IPS-18a (cell line): ENCODE measurements at regions not wholly inside any gene's neighbourhood (a gene's known extent, or its start where the extent isn't known, plus 50 kb on each side); places are given as distances from the start of the nearest gene placed in this dataset.
A peak's percentile ranks its signal among the peaks of the same experiment; 100 is the strongest.

Experiments used
- H3K27ac ChIP-seq: one replicate; pipeline ENCODE4 v1.5.1; 2013; ENCODE audit warnings: low read length
- H3K27me3 ChIP-seq: one replicate; pipeline ENCODE4 v1.6.1; 2013; ENCODE audit warnings: mild to moderate bottlenecking, low read length; ENCODE audit not compliant: control insufficient read depth, insufficient read depth
- H3K36me3 ChIP-seq: one replicate; pipeline ENCODE4 v1.6.1; 2013; ENCODE audit warnings: low read depth, low read length; ENCODE audit not compliant: control insufficient read depth
- H3K4me1 ChIP-seq: one replicate; pipeline ENCODE4 v1.6.1; 2013; ENCODE audit warnings: low read depth, low read length; ENCODE audit not compliant: control insufficient read depth
- H3K4me3 ChIP-seq: one replicate; pipeline ENCODE4 v1.5.1; 2013; ENCODE audit warnings: low read length
- H3K9ac ChIP-seq: one replicate; pipeline ENCODE4 v1.6.1; 2013; ENCODE audit warnings: mild to moderate bottlenecking, low read length, moderate library complexity
- H3K9me3 ChIP-seq: one replicate; pipeline ENCODE4 v1.6.1; 2013; ENCODE audit warnings: low read depth, low read length; ENCODE audit not compliant: control insufficient read depth

DNA sequence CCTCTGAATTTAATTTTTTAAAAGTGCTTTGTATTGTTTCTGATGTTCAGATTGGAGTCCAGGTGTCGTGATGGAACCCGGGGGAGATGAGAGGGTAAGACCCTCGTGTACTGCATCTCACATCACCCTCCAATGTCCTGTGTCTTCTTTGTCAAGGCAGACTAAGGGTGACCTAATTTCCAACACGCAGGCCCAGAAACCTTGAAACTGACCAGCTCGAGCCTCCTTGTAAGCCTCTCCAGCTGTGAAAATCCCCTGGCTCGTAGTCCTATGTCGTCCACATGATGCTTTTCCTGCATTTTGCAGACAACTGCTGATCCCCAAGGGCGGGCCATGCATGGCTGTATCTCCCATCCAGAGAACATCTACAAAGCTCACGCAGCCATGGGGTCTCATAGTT lies 220.2 kb downstream of the ARHGAP12 start:
- Histone ChIP-seq H3K36me3 (no peaks in the 10 kb centered on the region), H3K9me3 (peaks cover 19% of the 10 kb centered on the region), H3K27ac (no peak overlapping the region), H3K4me3 (no peak overlapping the region), H3K4me1 (peaks cover 19% of the 10 kb centered on the region), H3K27me3 (no peaks in the 10 kb centered on the region), H3K9ac (no peak overlapping the region)

- H3K9ac ChIP-seq, result no peak overlapping the region
- H3K36me3 ChIP-seq, result no peaks in the 10 kb centered on the region
- peak overlapping the region; percentile 25 for H3K4me3 ChIP-seq
- H3K27ac ChIP-seq, result no peak overlapping the region
- H3K27me3 ChIP-seq, result no peaks in the 10 kb centered on the region
- peaks cover 19% of the 10 kb centered on the region for H3K4me1 ChIP-seq
- peaks cover 23% of the 10 kb centered on the region for H3K9me3 ChIP-seq
Observed at GRCh38 chr10:31708046-31708445, 220.6 kb downstream of the ARHGAP12 start.

- H3K4me3 ChIP-seq, result peak overlapping the region; percentile 25
- peaks cover 30% of the 10 kb centered on the region for H3K9me3 ChIP-seq
- no peaks in the 10 kb centered on the region for H3K27me3 ChIP-seq
- no peak overlapping the region for H3K9ac ChIP-seq
- H3K27ac ChIP-seq, result no peak overlapping the region
- H3K4me1 ChIP-seq, result peaks cover 19% of the 10 kb centered on the region
- no peaks in the 10 kb centered on the region for H3K36me3 ChIP-seq
Observed at GRCh38 chr10:31707093-31708039, 221.3 kb downstream of the ARHGAP12 start.

DNA sequence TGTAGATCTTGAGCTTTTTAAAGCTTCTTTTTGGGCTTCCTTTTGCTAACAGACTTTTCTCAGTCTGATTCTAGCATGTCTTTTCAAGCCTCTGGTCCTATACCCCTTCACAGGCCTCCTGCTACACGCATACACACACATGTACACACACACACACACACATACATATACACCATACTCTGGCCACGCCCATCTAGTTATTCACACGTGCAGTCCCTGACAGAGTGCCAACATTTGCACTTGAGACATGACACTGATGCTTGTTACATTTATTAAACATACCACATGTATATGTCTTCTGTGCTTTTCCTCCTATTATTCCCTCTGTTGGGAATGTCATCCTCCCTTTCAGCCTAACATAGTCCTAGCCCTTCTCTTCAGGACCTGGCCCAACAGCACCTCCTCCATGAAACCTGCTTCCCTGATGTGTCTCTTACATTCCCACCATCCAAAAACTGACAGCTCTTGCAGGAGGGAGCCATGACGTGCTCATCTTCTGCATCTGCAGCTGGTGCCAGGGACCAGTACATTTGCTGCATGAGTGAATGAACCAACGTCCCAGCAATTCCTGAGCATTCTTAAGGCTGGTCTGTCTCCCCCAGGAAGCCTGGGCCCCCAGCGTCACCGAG lies 222.1 kb downstream of the ARHGAP12 start:
- H3K9me3 ChIP-seq, result peaks cover 30% of the 10 kb centered on the region
- no peaks in the 10 kb centered on the region for H3K27me3 ChIP-seq
- H3K4me1 ChIP-seq, result peaks cover 19% of the 10 kb centered on the region
- no peak overlapping the region for H3K4me3 ChIP-seq
- H3K27ac ChIP-seq, result no peak overlapping the region
- no peak overlapping the region for H3K9ac ChIP-seq
- H3K36me3 ChIP-seq, result no peaks in the 10 kb centered on the region

DNA sequence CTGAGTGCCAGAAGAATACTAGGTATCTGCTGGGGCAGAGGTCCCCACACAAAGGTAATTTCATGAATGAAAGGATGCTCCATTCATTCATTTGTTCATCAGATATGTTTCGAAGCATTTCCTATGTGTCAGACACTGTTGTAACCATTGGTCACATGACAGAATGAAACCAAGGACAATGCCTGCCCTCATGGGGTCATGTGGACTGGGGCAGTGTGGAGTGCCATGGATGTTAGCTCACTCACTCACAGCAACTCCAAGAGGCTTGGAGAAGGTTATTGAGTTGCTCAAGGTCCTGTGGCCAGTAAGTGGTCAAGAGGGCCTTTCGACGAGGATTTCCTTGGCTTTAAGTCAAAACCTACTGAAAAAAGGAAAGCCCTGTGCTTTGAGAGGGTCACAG lies 223.5 kb downstream of the ARHGAP12 start:
- Histone ChIP-seq H3K4me3 (no peak overlapping the region), H3K9ac (no peak overlapping the region), H3K27me3 (no peaks in the 10 kb centered on the region), H3K4me1 (peaks cover 19% of the 10 kb centered on the region), H3K9me3 (peaks cover 20% of the 10 kb centered on the region), H3K27ac (no peak overlapping the region), H3K36me3 (no peaks in the 10 kb centered on the region)

- Histone ChIP-seq H3K27me3 (no peaks in the 10 kb centered on the region), H3K4me1 (peaks cover 19% of the 10 kb centered on the region), H3K9ac (no peak overlapping the region), H3K4me3 (no peak overlapping the region), H3K9me3 (peaks cover 20% of the 10 kb centered on the region), H3K27ac (no peak overlapping the region), H3K36me3 (no peaks in the 10 kb centered on the region)
Observed at GRCh38 chr10:31704195-31704594, 224.4 kb downstream of the ARHGAP12 start.

- Histone ChIP-seq H3K27me3 (no peaks in the 10 kb centered on the region), H3K9ac (no peak overlapping the region), H3K9me3 (peaks cover 20% of the 10 kb centered on the region), H3K27ac (no peak overlapping the region), H3K4me3 (no peak overlapping the region), H3K36me3 (no peaks in the 10 kb centered on the region), H3K4me1 (peaks cover 10% of the 10 kb centered on the region)
Observed at GRCh38 chr10:31702954-31703353, 225.7 kb downstream of the ARHGAP12 start.

GRCh38 chr10:31702005-31702404 lies 226.6 kb downstream of the ARHGAP12 start:
- Histone ChIP-seq H3K4me3 (no peak overlapping the region), H3K9me3 (peaks cover 20% of the 10 kb centered on the region), H3K4me1 (peaks cover under 1% of the 10 kb centered on the region), H3K36me3 (no peaks in the 10 kb centered on the region), H3K9ac (no peak overlapping the region), H3K27me3 (no peaks in the 10 kb centered on the region), H3K27ac (no peak overlapping the region)

- Histone ChIP-seq H3K9ac (no peak overlapping the region), H3K4me1 (no peaks in the 10 kb centered on the region), H3K9me3 (peaks cover 20% of the 10 kb centered on the region), H3K36me3 (no peaks in the 10 kb centered on the region), H3K27me3 (no peaks in the 10 kb centered on the region), H3K27ac (no peak overlapping the region), H3K4me3 (no peak overlapping the region)
Observed at GRCh38 chr10:31701546-31701945, 227.1 kb downstream of the ARHGAP12 start.

DNA sequence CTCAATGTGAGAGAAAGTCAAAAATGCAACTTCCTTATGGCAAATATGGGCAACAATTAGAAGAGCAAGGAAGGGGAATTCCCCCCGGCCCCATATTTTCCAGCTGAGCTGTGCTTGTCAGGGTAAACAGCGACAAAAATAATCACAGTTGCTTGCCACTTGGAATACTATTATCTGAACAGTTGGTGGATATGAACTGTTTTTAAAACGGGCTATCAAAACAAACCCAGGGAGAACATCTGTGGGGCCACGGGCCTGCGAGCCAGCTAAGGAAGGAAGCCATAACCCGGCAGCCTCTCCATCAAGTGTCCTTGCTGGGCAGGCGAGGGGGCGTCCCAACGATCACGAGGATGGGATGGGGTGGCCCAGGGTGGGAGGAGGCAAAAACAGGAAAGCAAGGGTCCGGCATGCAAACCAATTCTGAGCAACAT lies 228.4 kb downstream of the ARHGAP12 start:
- H3K9me3 ChIP-seq, result peaks cover 20% of the 10 kb centered on the region
- H3K4me1 ChIP-seq, result no peaks in the 10 kb centered on the region
- no peaks in the 10 kb centered on the region for H3K36me3 ChIP-seq
- H3K4me3 ChIP-seq, result no peak overlapping the region
- H3K27ac ChIP-seq, result no peak overlapping the region
- no peak overlapping the region for H3K9ac ChIP-seq
- H3K27me3 ChIP-seq, result no peaks in the 10 kb centered on the region

DNA sequence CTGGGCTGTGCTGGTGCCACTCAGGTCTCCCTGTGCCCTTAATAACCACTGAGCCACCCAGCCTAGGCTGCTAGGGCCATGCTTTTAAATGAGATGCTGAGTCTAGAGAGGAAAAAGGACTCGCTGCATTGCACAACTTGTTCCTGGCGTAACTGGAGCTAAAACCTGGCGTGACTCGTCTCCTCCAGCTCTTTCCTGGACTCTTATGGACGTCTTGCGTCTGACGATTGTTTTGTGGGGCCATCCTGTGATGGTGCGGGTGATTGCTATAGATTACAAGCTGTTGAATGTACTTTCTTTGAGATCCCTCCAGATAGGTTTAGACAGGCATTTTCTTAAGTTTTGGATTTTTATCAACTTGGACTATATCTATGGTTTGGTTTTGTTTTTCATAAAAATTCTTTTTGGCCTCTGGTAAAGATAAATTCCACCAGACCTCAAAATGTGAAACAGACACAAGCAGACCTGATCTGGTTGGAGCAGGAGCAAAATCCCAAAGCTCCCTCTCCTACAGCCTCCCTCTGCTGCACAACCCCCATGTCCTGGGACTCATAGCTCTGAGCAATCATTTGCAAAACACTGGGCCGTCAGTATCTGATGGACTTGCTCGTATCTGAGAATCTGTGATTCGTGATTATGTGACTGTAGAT lies 230.3 kb downstream of the ARHGAP12 start:
- no peak overlapping the region for H3K4me3 ChIP-seq
- no peak overlapping the region for H3K9ac ChIP-seq
- no peak overlapping the region for H3K27ac ChIP-seq

More for the DNA sequence above, 230.3 kb downstream of the ARHGAP12 start:
- H3K4me1 ChIP-seq, result peaks cover 14% of the 10 kb centered on the region
- H3K9me3 ChIP-seq, result peaks cover 11% of the 10 kb centered on the region
- H3K27me3 ChIP-seq, result no peaks in the 10 kb centered on the region
- no peaks in the 10 kb centered on the region for H3K36me3 ChIP-seq
